Progenitor cell of endocrine pancreas (in vitro differentiated cells): ENCODE measurements at regions not wholly inside any gene's neighbourhood (a gene's known extent, or its start where the extent isn't known, plus 50 kb on each side); places are given as distances from the start of the nearest gene placed in this dataset.

Source experiments
- DNase-seq: peaks from one replicate; pipeline ENCODE4 v3.0.0; 2021; ENCODE audit warnings: low spot score; ENCODE audit not compliant: unreplicated experiment
- H3K27ac Mint-ChIP-seq: 2 replicates; pipeline ENCODE4 v1.8.0; 2021; ENCODE audit warnings: mild to moderate bottlenecking, moderate library complexity, mixed read lengths
- H3K27me3 Mint-ChIP-seq: 2 replicates; pipeline ENCODE4 v1.8.0; 2021; ENCODE audit warnings: mixed read lengths
- H3K36me3 Mint-ChIP-seq: 2 replicates; pipeline ENCODE4 v1.8.0; 2022; ENCODE audit warnings: mixed read lengths; ENCODE audit not compliant: insufficient read depth
- H3K4me1 Mint-ChIP-seq: 2 replicates; pipeline ENCODE4 v1.8.0; 2021; ENCODE audit warnings: low read depth, mixed read lengths
- H3K4me3 Mint-ChIP-seq: 2 replicates; pipeline ENCODE4 v1.8.0; 2021; ENCODE audit warnings: low read depth, mild to moderate bottlenecking, moderate library complexity, mixed read lengths
- H3K9me3 Mint-ChIP-seq: 2 replicates; pipeline ENCODE4 v1.8.0; 2021; ENCODE audit warnings: low read depth, mixed read lengths
- CTCF ChIP-seq: fragments of 200-600 bp; sonication (generic); IDR thresholded peaks from one replicate; pipeline ENCODE4 v1.5.0; 2021; ENCODE audit warnings: antibody characterized with exemption, mild to moderate bottlenecking; ENCODE audit not compliant: unreplicated experiment

GRCh38 chr14:62314221-62314620 is 552.0 kb downstream of the SNAPC1 start:
- Mint-ChIP-seq H3K9me3 (peaks cover 1% of the 10 kb centered on the region), H3K27ac (no peak overlapping the region), H3K4me1 (peaks cover 17% of the 10 kb centered on the region), H3K36me3 (no peaks in the 10 kb centered on the region), H3K27me3 (no peaks in the 10 kb centered on the region), H3K4me3 (no peak overlapping the region)
- no peak for TF ChIP-seq CTCF
- DNase-seq, result no peak

GRCh38 chr14:62314871-62315270 is 552.7 kb downstream of the SNAPC1 start:
- peaks cover 3% of the 10 kb centered on the region for H3K9me3 Mint-ChIP-seq
- H3K27ac Mint-ChIP-seq, result no peak overlapping the region

GRCh38 chr14:62315631-62316030 is 553.4 kb downstream of the SNAPC1 start:
- peaks cover 5% of the 10 kb centered on the region for H3K4me1 Mint-ChIP-seq

More at GRCh38 chr14:62314871-62315270, 552.7 kb downstream of the SNAPC1 start:
- no peaks in the 10 kb centered on the region for H3K27me3 Mint-ChIP-seq
- H3K4me1 Mint-ChIP-seq, result peaks cover 10% of the 10 kb centered on the region
- no peaks in the 10 kb centered on the region for H3K36me3 Mint-ChIP-seq
- DNase-seq, result no peak
- TF ChIP-seq CTCF, result no peak
- no peak overlapping the region for H3K4me3 Mint-ChIP-seq

GRCh38 chr14:62322216-62322615 is 560.0 kb downstream of the SNAPC1 start:
- no peak for DNase-seq
- TF ChIP-seq CTCF, result no peak
- Mint-ChIP-seq H3K9me3 (peaks cover 22% of the 10 kb centered on the region), H3K27me3 (no peaks in the 10 kb centered on the region), H3K36me3 (no peaks in the 10 kb centered on the region), H3K4me3 (no peak overlapping the region), H3K27ac (no peak overlapping the region), H3K4me1 (no peaks in the 10 kb centered on the region)

More at GRCh38 chr14:62315631-62316030, 553.4 kb downstream of the SNAPC1 start:
- Mint-ChIP-seq H3K9me3 (peaks cover 3% of the 10 kb centered on the region), H3K27me3 (no peaks in the 10 kb centered on the region), H3K4me3 (no peak overlapping the region), H3K27ac (no peak overlapping the region), H3K36me3 (no peaks in the 10 kb centered on the region)
- DNase-seq, result no peak
- TF ChIP-seq CTCF, result no peak

- H3K27me3 Mint-ChIP-seq, result no peaks in the 10 kb centered on the region
- no peak overlapping the region for H3K27ac Mint-ChIP-seq
- peaks cover 2% of the 10 kb centered on the region for H3K36me3 Mint-ChIP-seq
- no peak for TF ChIP-seq CTCF
- DNase-seq, result no peak
- H3K9me3 Mint-ChIP-seq, result peaks cover 26% of the 10 kb centered on the region
- H3K4me1 Mint-ChIP-seq, result no peaks in the 10 kb centered on the region
- H3K4me3 Mint-ChIP-seq, result no peak overlapping the region
Observed at GRCh38 chr14:62329427-62329826, 567.2 kb downstream of the SNAPC1 start.
